Testis (tissue), 2 donors: ENCODE measurements at regions not wholly inside any gene's neighbourhood (a gene's known extent, or its start where the extent isn't known, plus 50 kb on each side); places are given as distances from the start of the nearest gene placed in this dataset.

Experiments used
- small RNA-seq, 2 donors: library from RNA; depleted of rRNA; stranded (forward); fragments of <200 nt; gene quantifications; one replicate each; pipeline ENCODE3, GENCODE V24; 2016

Small RNA genes lying in the stretch of these regions (small RNA-seq; reads per million reads assigned to genes)
- 0 reads per million in 2 donors for gene UBE2V1P10
